Breast epithelium (tissue), 4 donors: ENCODE measurements at regions not wholly inside any gene's neighbourhood (a gene's known extent, or its start where the extent isn't known, plus 50 kb on each side); places are given as distances from the start of the nearest gene placed in this dataset.

Source experiments
- DNase-seq, 2 donors: peaks; one replicate each; pipeline ENCODE4 v3.0.0-alpha.2; 2019; ENCODE audit warnings: low spot score in 2 of 2
- H3K27ac ChIP-seq, 2 donors: fragments of 200-600 bp; sonication (generic) in 1 of 2; one replicate each; pipeline ENCODE4 v1.5.1; 2016 to 2019; ENCODE audit warnings: mild to moderate bottlenecking in 1 of 2
- H3K27me3 ChIP-seq, 2 donors: fragments of 200-600 bp; sonication (generic) in 1 of 2; one replicate each; pipeline versions ENCODE4 v1.5.1 to v1.6.0; 2017 to 2019; ENCODE audit warnings: control low read depth in 1 of 2, mild to moderate bottlenecking in 1 of 2
- H3K36me3 ChIP-seq: fragments of 200-600 bp; one replicate; pipeline ENCODE4 v1.5.1; 2019
- H3K4me1 ChIP-seq, 2 donors: fragments of 200-600 bp; sonication (generic); one replicate each; pipeline ENCODE4 v1.5.1; 2016 to 2019; ENCODE audit warnings: control low read depth in 1 of 2
- H3K4me3 ChIP-seq, 3 donors: fragments of 200-600 bp; sonication (generic); 1 replicate in 2 of 3; 2 replicates in 1 of 3; pipeline ENCODE4 v1.5.1; 2016 to 2019; ENCODE audit warnings: mild to moderate bottlenecking in 3 of 3, moderate library complexity in 2 of 3
- H3K9me3 ChIP-seq, 2 donors: fragments of 200-600 bp; sonication (generic) in 1 of 2; one replicate each; pipeline ENCODE4 v1.5.1; 2016 to 2019; ENCODE audit warnings: control low read depth in 1 of 2
- POLR2A ChIP-seq: fragments of 450-650 bp; IDR thresholded peaks from one replicate; pipeline ENCODE4 v1.6.1; 2016; ENCODE audit warnings: antibody characterized with exemption, mild to moderate bottlenecking, moderate library complexity
- POLR2AphosphoS5 ChIP-seq, 3 donors: sonication (generic); formaldehyde crosslinking; IDR thresholded peaks; one replicate each; pipeline ENCODE4 v1.6.1; 2017; ENCODE audit warnings: antibody characterized with exemption in 3 of 3
- intact Hi-C: fragments of 100-400 bp; cut with DNase I; formaldehyde crosslinking; loops from one replicate; pipeline ENCODE4 v1.15.1; 2023; ENCODE audit warnings: low total_unique reads
- TF ChIP-seq, protein P1 (sequence below), 3 donors: fragments of 450-650 bp; IDR thresholded peaks; one replicate each; pipeline ENCODE4 v1.5.1; 2016 to 2017; ENCODE audit warnings: antibody characterized with exemption in 3 of 3, mild to moderate bottlenecking in 3 of 3, moderate library complexity in 3 of 3

DNA sequence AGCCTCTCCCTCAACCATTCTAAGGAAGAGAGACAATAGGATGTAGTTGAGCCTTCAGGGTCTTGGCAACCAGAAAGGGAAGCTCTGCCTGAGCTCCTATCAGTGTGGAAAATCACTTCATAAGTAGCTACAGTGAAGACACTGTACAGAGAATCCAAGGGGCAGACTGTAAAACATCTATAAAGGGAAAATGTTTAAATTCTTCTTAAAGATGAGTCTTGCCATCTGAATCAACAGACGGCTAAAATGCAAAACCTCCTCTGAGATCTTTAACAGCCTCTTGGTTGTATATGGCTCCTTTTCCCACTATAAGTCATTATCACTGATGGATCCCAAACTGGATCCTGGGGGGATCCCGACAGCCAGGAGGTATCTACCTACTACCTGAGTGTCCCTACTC lies 239.2 kb upstream of the SOX9 start:
- no peaks in the 10 kb centered on the region for H3K4me1 ChIP-seq
- intact Hi-C loops = no loop called here

DNA sequence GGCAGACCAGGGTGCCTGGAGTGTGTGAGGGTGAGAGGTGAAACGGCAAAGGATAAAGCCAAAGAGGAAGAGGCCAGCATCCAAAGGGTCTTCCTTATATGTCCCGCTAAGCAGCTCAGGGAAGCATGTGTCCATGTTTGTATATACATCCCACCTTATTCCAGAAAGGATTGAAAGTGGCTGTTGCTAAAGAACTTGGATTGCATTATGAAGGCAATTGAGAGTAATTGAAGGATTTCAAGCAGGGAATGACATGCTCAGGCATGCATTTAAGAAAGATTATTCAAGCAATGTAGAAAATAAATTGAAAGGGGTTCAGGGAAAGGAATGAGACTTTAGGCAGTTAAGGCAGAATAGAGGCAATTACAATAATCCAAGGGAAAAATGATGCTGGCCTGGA lies 237.6 kb upstream of the SOX9 start:
- H3K9me3 ChIP-seq = no peaks in the 10 kb centered on the region
- intact Hi-C loops = no loop called here
- TF ChIP-seq, protein P1, sequence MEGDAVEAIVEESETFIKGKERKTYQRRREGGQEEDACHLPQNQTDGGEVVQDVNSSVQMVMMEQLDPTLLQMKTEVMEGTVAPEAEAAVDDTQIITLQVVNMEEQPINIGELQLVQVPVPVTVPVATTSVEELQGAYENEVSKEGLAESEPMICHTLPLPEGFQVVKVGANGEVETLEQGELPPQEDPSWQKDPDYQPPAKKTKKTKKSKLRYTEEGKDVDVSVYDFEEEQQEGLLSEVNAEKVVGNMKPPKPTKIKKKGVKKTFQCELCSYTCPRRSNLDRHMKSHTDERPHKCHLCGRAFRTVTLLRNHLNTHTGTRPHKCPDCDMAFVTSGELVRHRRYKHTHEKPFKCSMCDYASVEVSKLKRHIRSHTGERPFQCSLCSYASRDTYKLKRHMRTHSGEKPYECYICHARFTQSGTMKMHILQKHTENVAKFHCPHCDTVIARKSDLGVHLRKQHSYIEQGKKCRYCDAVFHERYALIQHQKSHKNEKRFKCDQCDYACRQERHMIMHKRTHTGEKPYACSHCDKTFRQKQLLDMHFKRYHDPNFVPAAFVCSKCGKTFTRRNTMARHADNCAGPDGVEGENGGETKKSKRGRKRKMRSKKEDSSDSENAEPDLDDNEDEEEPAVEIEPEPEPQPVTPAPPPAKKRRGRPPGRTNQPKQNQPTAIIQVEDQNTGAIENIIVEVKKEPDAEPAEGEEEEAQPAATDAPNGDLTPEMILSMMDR (IDR thresholded peaks at IDR 0.05) = no peak
- TF ChIP-seq POLR2A (no peak), POLR2AphosphoS5 (IDR thresholded peaks at IDR 0.05) (no peak)
- no peaks in the 10 kb centered on the region for H3K27me3 ChIP-seq
- H3K36me3 ChIP-seq = no peaks in the 10 kb centered on the region
- no peak overlapping the region for H3K27ac ChIP-seq
- no peak overlapping the region for H3K4me3 ChIP-seq
- no peaks in the 10 kb centered on the region for H3K4me1 ChIP-seq
- no peak for DNase-seq

More for the DNA sequence above, 239.2 kb upstream of the SOX9 start:
- Histone ChIP-seq H3K9me3 (no peaks in the 10 kb centered on the region), H3K27me3 (no peaks in the 10 kb centered on the region), H3K36me3 (no peaks in the 10 kb centered on the region), H3K4me3 (no peak overlapping the region), H3K27ac (no peak overlapping the region)
- no peak for DNase-seq
- no peak for TF ChIP-seq POLR2AphosphoS5 (IDR thresholded peaks at IDR 0.05)
- TF ChIP-seq, protein P1 (IDR thresholded peaks at IDR 0.05) = no peak
- TF ChIP-seq POLR2A = no peak

DNA sequence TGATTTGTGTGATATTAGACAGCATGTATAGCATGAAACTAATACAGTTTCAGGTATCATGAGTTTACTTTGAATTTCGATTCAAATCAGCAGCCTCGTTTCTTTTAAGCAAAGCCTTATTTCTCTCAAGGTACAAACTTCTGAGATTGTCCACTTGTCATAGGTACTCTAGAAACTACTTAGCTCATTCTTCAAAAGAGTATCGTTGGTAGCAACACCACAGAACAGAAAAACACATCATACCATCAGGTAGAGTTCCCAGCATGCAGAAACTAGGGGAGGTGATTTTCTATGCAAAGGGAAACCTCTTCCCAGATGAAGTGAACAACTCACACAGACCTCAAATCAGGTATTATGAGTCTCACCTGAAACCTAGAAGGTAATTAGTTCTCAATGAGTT lies 237.0 kb upstream of the SOX9 start:
- H3K9me3 ChIP-seq = no peaks in the 10 kb centered on the region
- H3K27me3 ChIP-seq = no peaks in the 10 kb centered on the region
- no peak overlapping the region for H3K27ac ChIP-seq
- no peak overlapping the region for H3K4me3 ChIP-seq
- H3K36me3 ChIP-seq = no peaks in the 10 kb centered on the region
- no peaks in the 10 kb centered on the region for H3K4me1 ChIP-seq
- intact Hi-C loops = no loop called here
- TF ChIP-seq POLR2A = no peak
- DNase-seq = no peak

DNA sequence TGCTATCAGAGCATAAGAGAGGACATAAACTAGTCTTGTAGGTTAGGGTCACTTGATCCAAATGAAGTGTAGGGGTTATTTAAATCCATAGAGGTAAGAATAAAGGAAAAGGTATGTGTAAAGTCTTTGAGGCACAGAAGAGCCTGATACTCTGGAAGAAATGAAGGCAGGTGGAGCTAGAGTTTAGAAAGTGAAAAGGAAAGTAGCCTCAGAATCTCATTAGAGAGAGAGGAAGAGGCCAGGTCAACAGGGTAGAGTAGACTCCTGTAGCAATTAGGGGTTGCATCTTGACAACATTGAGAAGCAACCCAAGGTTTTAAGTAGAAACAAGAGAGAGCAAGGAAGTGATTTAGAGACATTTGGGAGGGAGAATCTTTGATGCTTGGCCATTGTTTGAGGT lies 235.2 kb upstream of the SOX9 start:
- Histone ChIP-seq H3K4me3 (no peak overlapping the region), H3K27me3 (no peaks in the 10 kb centered on the region), H3K4me1 (no peaks in the 10 kb centered on the region), H3K27ac (no peak overlapping the region), H3K9me3 (no peaks in the 10 kb centered on the region), H3K36me3 (no peaks in the 10 kb centered on the region)
- no peak for DNase-seq
- TF ChIP-seq, protein P1 (IDR thresholded peaks at IDR 0.05) = no peak
- TF ChIP-seq POLR2A = no peak
- TF ChIP-seq POLR2AphosphoS5 (IDR thresholded peaks at IDR 0.05) = no peak
- intact Hi-C loops = no loop called here

DNA sequence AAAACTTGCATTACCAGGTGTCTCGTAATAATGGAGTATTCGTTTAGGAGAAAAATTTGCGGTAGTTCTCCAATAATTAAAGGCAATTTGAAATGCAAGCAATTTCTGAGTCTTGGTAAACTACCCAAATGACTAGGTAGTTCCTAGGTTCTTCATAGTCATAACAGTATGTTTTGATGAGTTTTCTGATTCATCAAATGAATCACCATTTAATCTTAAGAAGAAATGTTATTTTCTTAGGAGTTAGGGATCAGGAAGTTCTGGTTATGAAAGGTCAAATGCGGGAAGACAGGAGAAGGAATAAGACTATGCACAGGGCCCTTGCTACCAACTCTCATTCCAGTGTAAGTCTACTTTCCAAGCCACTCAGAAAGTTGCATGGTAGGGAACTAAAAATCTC lies 221.5 kb upstream of the SOX9 start:
- Histone ChIP-seq H3K9me3 (no peaks in the 10 kb centered on the region), H3K27me3 (no peaks in the 10 kb centered on the region), H3K36me3 (no peaks in the 10 kb centered on the region), H3K4me3 (no peak overlapping the region), H3K27ac (no peak overlapping the region), H3K4me1 (no peaks in the 10 kb centered on the region)
- no peak for DNase-seq
- no peak for TF ChIP-seq POLR2A
- TF ChIP-seq POLR2AphosphoS5 (IDR thresholded peaks at IDR 0.05) = no peak
- TF ChIP-seq, protein P1 (IDR thresholded peaks at IDR 0.05) = no peak
- intact Hi-C loops = no loop called here

DNA sequence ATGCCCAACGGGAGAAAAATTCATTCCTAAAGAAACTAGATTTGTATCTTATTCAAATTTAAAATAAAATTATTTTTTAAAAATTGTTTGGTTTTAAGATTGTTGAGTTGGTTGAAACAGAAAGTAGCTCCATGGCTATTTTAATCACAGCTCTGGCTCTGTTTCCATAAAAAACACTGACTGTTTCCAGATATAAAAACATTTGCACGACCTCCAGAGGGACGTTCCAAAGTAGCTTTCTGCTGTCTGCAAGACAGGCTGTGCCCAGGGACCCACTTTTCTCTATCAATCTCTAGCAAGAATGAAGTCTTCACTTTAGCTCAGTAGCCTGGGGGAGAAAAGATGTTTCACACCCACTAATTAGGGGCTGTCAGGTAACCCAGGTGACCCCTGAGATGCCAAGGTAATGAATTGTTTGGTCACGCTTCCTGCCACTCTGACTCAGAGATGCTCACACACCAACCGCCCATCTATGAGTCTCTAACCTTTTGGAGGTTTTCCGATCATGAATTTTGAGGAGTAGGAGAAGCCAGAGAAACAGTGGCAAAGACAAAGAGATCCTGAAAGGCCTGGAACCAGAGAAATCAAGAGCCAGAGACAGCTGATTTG lies 220.1 kb upstream of the SOX9 start:
- H3K9me3 ChIP-seq = no peaks in the 10 kb centered on the region
- TF ChIP-seq, protein P1 (IDR thresholded peaks at IDR 0.05) = no peak
- TF ChIP-seq POLR2AphosphoS5 (IDR thresholded peaks at IDR 0.05) (no peak), POLR2A (no peak)
- no peaks in the 10 kb centered on the region for H3K36me3 ChIP-seq
- H3K27me3 ChIP-seq = no peaks in the 10 kb centered on the region
- no peak overlapping the region for H3K27ac ChIP-seq
- H3K4me3 ChIP-seq = no peak overlapping the region
- intact Hi-C loops = loop anchor here (10.0 kb wide), 1 partner anchor 344 kb away; no protein-coding TSS in a partner anchor
- H3K4me1 ChIP-seq = no peaks in the 10 kb centered on the region
- no peak for DNase-seq
